ENCODE measurements at regions not wholly inside any gene's neighbourhood (a gene's known extent, or its start where the extent isn't known, plus 50 kb on each side); places are given as distances from the start of the nearest gene placed in this dataset.

GRCh38 chr12:58540480-58541299 is 379.6 kb downstream of the LRIG3 start:
- Mint-ChIP-seq H3K4me3 (no peak overlapping the region), H3K9me3 (no peaks in the 10 kb centered on the region), H3K27me3 (no peaks in the 10 kb centered on the region), H3K27ac (no peak overlapping the region), H3K36me3 (no peaks in the 10 kb centered on the region), H3K4me1 (no peaks in the 10 kb centered on the region)

- H3K36me3 Mint-ChIP-seq = no peaks in the 10 kb centered on the region
- H3K27ac Mint-ChIP-seq = no peak overlapping the region
- no peaks in the 10 kb centered on the region for H3K4me1 Mint-ChIP-seq
- H3K27me3 Mint-ChIP-seq = no peaks in the 10 kb centered on the region
- H3K9me3 Mint-ChIP-seq = no peaks in the 10 kb centered on the region
- H3K4me3 Mint-ChIP-seq = no peak overlapping the region
Measured at GRCh38 chr12:58541300-58541690, 379.0 kb downstream of the LRIG3 start.

GRCh38 chr12:58544281-58544680 is 376.0 kb downstream of the LRIG3 start:
- H3K27ac Mint-ChIP-seq = no peak overlapping the region
- H3K27me3 Mint-ChIP-seq = no peaks in the 10 kb centered on the region
- no peaks in the 10 kb centered on the region for H3K4me1 Mint-ChIP-seq
- H3K9me3 Mint-ChIP-seq = no peaks in the 10 kb centered on the region
- no peaks in the 10 kb centered on the region for H3K36me3 Mint-ChIP-seq
- no peak overlapping the region for H3K4me3 Mint-ChIP-seq

- H3K27ac Mint-ChIP-seq = no peak overlapping the region
- no peaks in the 10 kb centered on the region for H3K4me1 Mint-ChIP-seq
- H3K36me3 Mint-ChIP-seq = no peaks in the 10 kb centered on the region
- H3K4me3 Mint-ChIP-seq = no peak overlapping the region
- H3K9me3 Mint-ChIP-seq = no peaks in the 10 kb centered on the region
- no peaks in the 10 kb centered on the region for H3K27me3 Mint-ChIP-seq
Measured at GRCh38 chr12:58547217-58547616, 373.1 kb downstream of the LRIG3 start.

- no peaks in the 10 kb centered on the region for H3K4me1 Mint-ChIP-seq
- no peaks in the 10 kb centered on the region for H3K36me3 Mint-ChIP-seq
- no peak overlapping the region for H3K4me3 Mint-ChIP-seq
- H3K9me3 Mint-ChIP-seq = no peaks in the 10 kb centered on the region
- no peaks in the 10 kb centered on the region for H3K27me3 Mint-ChIP-seq
- no peak overlapping the region for H3K27ac Mint-ChIP-seq
Measured at GRCh38 chr12:58548801-58549200, 371.5 kb downstream of the LRIG3 start.

- Mint-ChIP-seq H3K27me3 (no peaks in the 10 kb centered on the region), H3K27ac (no peak overlapping the region), H3K4me3 (no peak overlapping the region), H3K9me3 (no peaks in the 10 kb centered on the region), H3K36me3 (no peaks in the 10 kb centered on the region), H3K4me1 (no peaks in the 10 kb centered on the region)
Measured at GRCh38 chr12:58554522-58555157, 365.7 kb downstream of the LRIG3 start.

GRCh38 chr12:58557171-58557570 is 363.1 kb downstream of the LRIG3 start:
- Mint-ChIP-seq H3K4me3 (no peak overlapping the region), H3K27me3 (peaks cover 3% of the 10 kb centered on the region), H3K4me1 (no peaks in the 10 kb centered on the region), H3K36me3 (no peaks in the 10 kb centered on the region), H3K27ac (no peak overlapping the region), H3K9me3 (no peaks in the 10 kb centered on the region)

- Mint-ChIP-seq H3K27ac (no peak overlapping the region), H3K4me1 (no peaks in the 10 kb centered on the region), H3K27me3 (peaks cover 3% of the 10 kb centered on the region)
Measured at GRCh38 chr12:58557661-58558060, 362.6 kb downstream of the LRIG3 start.

GRCh38 chr12:58563621-58564020 is 356.7 kb downstream of the LRIG3 start:
- no peaks in the 10 kb centered on the region for H3K36me3 Mint-ChIP-seq
- no peak overlapping the region for H3K27ac Mint-ChIP-seq
- no peaks in the 10 kb centered on the region for H3K9me3 Mint-ChIP-seq
- H3K27me3 Mint-ChIP-seq = peaks cover 5% of the 10 kb centered on the region
- H3K4me1 Mint-ChIP-seq = no peaks in the 10 kb centered on the region
- H3K4me3 Mint-ChIP-seq = no peak overlapping the region

More at GRCh38 chr12:58557661-58558060, 362.6 kb downstream of the LRIG3 start:
- no peaks in the 10 kb centered on the region for H3K36me3 Mint-ChIP-seq
- H3K4me3 Mint-ChIP-seq = no peak overlapping the region
- H3K9me3 Mint-ChIP-seq = no peaks in the 10 kb centered on the region

- peaks cover 5% of the 10 kb centered on the region for H3K27me3 Mint-ChIP-seq
- H3K4me3 Mint-ChIP-seq = no peak overlapping the region
- no peaks in the 10 kb centered on the region for H3K9me3 Mint-ChIP-seq
- no peak overlapping the region for H3K27ac Mint-ChIP-seq
- H3K4me1 Mint-ChIP-seq = no peaks in the 10 kb centered on the region
- no peaks in the 10 kb centered on the region for H3K36me3 Mint-ChIP-seq
Measured at GRCh38 chr12:58564721-58565120, 355.6 kb downstream of the LRIG3 start.

- Mint-ChIP-seq H3K27me3 (peaks cover 5% of the 10 kb centered on the region), H3K4me1 (no peaks in the 10 kb centered on the region), H3K9me3 (no peaks in the 10 kb centered on the region), H3K4me3 (no peak overlapping the region), H3K36me3 (no peaks in the 10 kb centered on the region), H3K27ac (no peak overlapping the region)
Measured at GRCh38 chr12:58566599-58566998, 353.7 kb downstream of the LRIG3 start.

- H3K4me1 Mint-ChIP-seq = no peaks in the 10 kb centered on the region
- H3K9me3 Mint-ChIP-seq = no peaks in the 10 kb centered on the region
- H3K4me3 Mint-ChIP-seq = no peak overlapping the region
- no peak overlapping the region for H3K27ac Mint-ChIP-seq
- no peaks in the 10 kb centered on the region for H3K36me3 Mint-ChIP-seq
- peaks cover 2% of the 10 kb centered on the region for H3K27me3 Mint-ChIP-seq
Measured at GRCh38 chr12:58567189-58567588, 353.1 kb downstream of the LRIG3 start.

GRCh38 chr12:58570411-58570810 is 349.9 kb downstream of the LRIG3 start:
- Mint-ChIP-seq H3K9me3 (no peaks in the 10 kb centered on the region), H3K27me3 (peaks cover 2% of the 10 kb centered on the region), H3K4me1 (no peaks in the 10 kb centered on the region), H3K4me3 (no peak overlapping the region), H3K36me3 (no peaks in the 10 kb centered on the region), H3K27ac (no peak overlapping the region)

- no peaks in the 10 kb centered on the region for H3K9me3 Mint-ChIP-seq
- H3K36me3 Mint-ChIP-seq = no peaks in the 10 kb centered on the region
- no peaks in the 10 kb centered on the region for H3K27me3 Mint-ChIP-seq
- no peaks in the 10 kb centered on the region for H3K4me1 Mint-ChIP-seq
- no peak overlapping the region for H3K27ac Mint-ChIP-seq
- no peak overlapping the region for H3K4me3 Mint-ChIP-seq
Measured at GRCh38 chr12:58575256-58575655, 345.0 kb downstream of the LRIG3 start.

- H3K27ac Mint-ChIP-seq = no peak overlapping the region
- no peaks in the 10 kb centered on the region for H3K27me3 Mint-ChIP-seq
- no peaks in the 10 kb centered on the region for H3K36me3 Mint-ChIP-seq
- H3K9me3 Mint-ChIP-seq = no peaks in the 10 kb centered on the region
- no peaks in the 10 kb centered on the region for H3K4me1 Mint-ChIP-seq
- H3K4me3 Mint-ChIP-seq = no peak overlapping the region
Measured at GRCh38 chr12:58576081-58576480, 344.2 kb downstream of the LRIG3 start.

- Mint-ChIP-seq H3K9me3 (no peaks in the 10 kb centered on the region), H3K4me1 (no peaks in the 10 kb centered on the region), H3K27ac (no peak overlapping the region), H3K27me3 (no peaks in the 10 kb centered on the region), H3K36me3 (no peaks in the 10 kb centered on the region), H3K4me3 (no peak overlapping the region)
Measured at GRCh38 chr12:58576916-58577315, 343.4 kb downstream of the LRIG3 start.

Data from activated naive CD4-positive, alpha-beta T cell treated with anti-CD3 and anti-CD28 coated beads, Interleukin-2, amount 50 U/mL, for 24 hours (primary cell).